CD4-positive, alpha-beta T cell treated with Interleukin-17A for 4 hours (primary cell): ENCODE measurements at regions not wholly inside any gene's neighbourhood (a gene's known extent, or its start where the extent isn't known, plus 50 kb on each side); places are given as distances from the start of the nearest gene placed in this dataset.
"Not testable (repeated sequence)": the region's sequence is repeated elsewhere in the genome, so short reads cannot be mapped to it uniquely, and the experiment has no call there.

ENCODE experiments used
- DNase-seq: peaks from one replicate; pipeline ENCODE4 v3.0.0-alpha.2; 2020; ENCODE audit warnings: mixed read lengths

DNA sequence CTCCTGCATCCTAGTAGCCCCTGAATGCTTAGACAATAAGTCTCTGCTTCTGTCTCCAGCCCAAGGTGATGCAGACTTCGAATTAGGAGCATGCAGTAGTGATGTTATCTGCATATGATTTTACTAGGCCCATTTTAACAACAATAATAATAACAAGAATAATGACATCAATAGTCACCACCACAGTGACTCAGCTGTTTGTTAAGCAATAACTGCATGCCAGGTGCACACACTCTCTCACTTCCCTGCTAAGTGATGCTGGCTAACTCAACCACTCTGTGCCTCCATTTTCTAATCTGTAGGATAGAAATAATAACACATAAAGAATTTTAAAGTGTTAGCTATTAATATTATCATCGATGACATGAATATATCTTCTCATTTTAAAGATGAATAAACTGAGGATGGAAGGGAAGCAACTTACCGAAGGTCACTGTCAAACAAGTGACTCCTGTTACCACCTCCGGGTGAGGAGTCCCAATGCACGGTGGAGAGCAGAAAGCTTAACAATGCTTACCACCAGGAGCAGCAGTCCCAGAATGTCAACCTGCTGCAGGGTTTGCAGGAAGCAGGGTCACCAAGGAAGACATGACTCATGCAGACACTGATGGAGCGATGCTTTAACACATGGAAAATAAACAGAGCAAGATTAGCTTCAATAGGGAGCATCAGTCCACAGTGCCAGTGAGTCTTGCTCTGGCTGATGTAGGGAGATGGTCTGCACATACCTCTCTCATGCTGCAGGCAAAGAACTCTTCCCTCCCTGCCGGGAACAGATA lies 290.2 kb downstream of the SPATA17 start:
- DNase-seq, result no peak

DNA sequence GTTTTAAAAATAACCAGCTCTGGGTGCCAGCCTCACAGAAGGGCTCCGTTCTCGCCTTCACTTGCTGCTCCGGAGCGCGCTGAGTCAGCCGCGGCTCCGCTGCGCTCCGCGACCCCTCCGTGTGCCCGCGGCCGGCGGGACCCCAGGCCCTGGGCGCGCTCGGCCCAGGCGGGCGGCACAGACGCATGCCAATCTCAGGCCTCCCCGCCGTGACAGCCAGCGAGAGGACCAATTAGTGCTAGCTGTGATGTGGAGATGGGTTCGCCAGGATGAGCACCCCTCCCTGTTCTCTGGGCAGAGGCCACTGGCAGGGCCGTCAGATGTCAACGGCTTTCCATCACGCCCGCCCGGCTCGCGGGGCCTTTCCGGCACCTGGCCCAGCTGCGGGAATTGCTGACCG lies 293.8 kb downstream of the SPATA17 start:
- DNase-seq, result no peak

GRCh38 chr1:217929213-217929885 lies 298.2 kb downstream of the SPATA17 start:
- DNase-seq, result no peak

DNA sequence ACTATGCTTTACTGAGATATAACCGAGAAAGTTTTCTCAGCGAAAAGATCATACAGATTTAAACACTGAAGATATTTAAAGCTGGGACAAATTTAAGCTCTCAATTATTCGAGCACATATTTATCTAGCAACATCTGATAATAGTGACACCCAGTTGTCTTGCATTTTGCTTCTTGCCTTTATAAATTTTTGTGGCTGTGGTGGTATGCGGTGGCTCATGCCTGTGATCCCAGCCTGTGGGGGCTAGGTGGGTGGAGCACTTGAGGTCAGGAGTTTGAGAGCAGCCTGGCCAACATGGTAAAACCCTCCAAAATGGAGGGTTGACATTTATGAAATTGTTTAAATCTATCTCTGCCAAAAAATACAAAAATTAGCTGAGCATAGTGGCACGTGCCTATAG lies 312.2 kb downstream of the SPATA17 start:
- DNase-seq, result no peak

- no peak for DNase-seq
Observed at GRCh38 chr1:217944550-217944949, 313.4 kb downstream of the SPATA17 start.

DNA sequence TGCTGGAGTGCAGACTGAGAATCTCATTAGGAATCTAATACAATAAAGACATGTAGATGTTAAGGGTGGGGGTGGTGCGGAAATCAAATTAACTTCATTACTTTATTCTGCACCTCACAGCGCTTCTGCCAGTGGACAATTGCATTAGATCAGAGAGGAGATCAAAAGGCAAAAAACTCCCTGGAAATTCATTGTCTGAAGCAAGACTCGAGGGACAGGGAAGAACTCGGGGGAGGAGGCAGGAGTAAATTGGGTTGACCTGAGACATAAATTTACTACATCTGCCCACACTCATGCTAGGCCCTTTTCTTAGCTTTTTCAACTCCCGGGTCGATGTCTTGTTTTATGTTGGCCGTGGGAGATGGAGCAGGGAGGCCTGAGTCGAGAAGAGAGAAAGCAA lies 315.4 kb downstream of the SPATA17 start:
- DNase-seq, result no peak

DNA sequence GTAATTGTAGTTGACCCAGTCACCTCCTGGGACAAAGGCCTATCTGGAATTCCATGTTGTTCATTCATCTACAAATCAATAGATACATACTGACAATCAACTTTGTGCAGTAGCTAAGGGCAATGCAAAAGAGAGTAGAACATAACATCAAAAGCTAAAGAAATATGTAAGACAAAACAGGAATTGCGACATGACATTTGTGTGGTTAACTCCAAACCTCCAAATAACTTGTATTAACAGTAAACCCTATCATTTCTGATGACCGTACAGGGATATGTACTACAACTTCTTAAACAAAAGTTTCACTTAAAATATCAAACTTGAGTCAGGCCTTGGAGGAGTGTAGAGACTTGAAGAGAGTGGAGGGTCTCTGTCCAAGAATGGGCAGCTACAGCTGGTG lies 317.6 kb downstream of the SPATA17 start:
- no peak for DNase-seq

- DNase-seq, result no peak
Observed at GRCh38 chr1:217953330-217953729, 322.2 kb downstream of the SPATA17 start.

GRCh38 chr1:217953922-217954321 lies 322.8 kb downstream of the SPATA17 start:
- DNase-seq, result no peak

- DNase-seq, result no peak
Observed at GRCh38 chr1:217955723-217956122, 324.6 kb downstream of the SPATA17 start.

DNA sequence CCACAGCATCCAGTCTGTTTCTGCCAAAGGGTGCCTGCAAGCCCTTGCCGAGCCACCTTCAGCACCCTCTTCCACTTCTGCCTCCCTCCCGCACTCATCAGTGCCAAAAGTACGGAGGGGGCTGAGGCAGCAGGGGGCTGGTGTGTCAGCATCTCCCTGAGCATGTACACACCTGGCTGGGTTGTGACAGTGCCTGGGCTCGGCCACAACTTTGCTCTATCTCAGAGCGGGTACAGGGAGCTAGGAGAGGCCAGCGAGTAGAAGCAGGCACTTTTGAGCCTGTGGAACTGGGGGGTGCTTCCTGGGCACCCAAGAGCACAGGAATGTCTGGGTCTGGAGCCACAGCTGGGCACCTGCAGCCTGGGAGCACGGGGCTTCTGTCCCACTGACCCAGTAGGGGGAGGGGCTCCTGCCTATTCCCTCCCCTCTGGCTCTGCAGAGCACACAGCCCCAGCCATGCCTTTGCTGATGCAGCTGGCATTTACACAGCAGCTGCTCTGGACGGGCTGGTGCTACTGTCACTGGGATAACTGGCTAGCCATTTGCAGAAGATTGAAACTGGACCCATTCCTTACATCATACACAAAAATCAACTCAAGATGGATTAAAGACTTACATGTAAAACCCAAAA lies 319.8 kb upstream of the RRP15 start:
- DNase-seq, result no peak

DNA sequence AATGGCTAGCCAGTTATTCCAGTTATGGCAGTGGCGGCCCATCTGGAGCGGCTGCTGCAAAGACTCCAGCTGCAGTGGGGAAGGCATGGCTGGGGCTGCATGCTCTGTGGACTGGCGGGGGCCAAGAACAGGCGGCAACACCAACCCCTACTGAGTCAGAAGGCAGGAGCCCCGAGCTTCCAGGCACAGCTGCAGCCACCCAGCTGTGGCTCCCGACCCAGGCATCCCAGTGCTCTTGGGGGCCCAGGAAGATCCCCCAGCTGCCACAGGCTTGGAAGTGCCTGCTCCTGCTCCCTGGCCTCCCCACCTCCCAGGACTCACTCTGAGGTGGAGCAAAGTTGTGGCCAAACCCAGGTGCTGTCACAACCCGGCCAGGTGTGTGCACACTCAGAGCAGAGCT lies 317.0 kb upstream of the RRP15 start:
- no peak for DNase-seq

DNA sequence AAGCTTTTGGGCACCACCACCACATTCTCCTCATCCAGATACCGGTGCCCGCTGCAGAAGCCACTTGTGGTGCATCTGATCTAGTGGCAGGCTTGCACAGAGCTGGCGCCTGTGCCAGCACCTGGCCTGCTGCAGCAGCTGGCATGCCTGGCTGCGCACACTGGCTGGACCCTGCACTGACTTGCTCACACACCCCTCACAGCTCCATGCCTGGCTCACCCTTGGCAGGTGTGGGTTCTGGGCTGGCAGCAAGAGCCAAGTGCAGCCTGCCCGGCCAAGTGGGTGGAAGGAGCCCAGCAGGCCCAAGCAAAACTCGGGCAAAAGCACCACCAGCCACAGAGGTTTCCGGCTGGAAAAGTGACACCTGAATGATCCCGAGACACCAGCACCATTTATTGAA lies 315.7 kb upstream of the RRP15 start:
- no peak for DNase-seq

DNA sequence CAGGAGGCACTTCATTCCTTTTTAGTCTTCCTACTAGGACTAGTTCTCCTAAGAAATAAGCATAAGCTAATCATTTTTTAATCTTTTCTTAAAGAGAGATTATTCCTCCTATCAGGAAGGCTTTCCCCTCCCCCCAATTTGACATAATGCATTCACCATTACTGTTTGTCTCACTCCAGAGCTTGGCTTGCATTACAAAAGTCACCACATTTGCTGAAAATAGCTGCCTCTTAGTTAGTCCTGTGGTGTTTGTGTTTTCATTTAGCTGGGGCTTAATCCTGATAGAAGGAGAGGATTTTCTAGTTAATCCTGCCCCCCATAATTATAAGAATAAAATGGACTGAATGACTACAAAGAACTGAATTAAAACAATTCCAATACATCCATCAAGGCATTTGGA lies 307.1 kb upstream of the RRP15 start:
- no peak for DNase-seq

- no peak for DNase-seq
Observed at GRCh38 chr1:217981430-217981829, 303.7 kb upstream of the RRP15 start.

GRCh38 chr1:217982331-217983050 lies 302.6 kb upstream of the RRP15 start:
- no peak for DNase-seq

- no peak for DNase-seq
Observed at GRCh38 chr1:217983051-217983375, 302.1 kb upstream of the RRP15 start.

DNA sequence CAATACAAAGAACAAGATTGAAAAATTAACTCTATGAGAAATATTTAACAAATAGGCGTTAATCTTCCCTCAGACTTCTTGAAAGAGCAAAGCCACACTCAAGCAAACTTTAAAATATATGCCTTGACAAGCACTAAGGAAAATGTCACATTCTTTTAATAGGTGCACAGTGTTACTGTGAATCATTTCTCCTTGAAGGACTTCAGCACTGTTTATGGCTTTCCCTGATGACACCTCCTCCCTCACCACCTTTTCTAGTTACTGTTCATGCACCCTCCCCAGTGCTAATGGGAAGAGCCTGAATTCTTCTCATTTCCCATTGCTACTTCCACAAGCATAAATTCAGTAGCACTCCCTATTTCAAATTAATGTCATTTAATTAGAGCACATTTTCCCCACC lies 299.5 kb upstream of the RRP15 start:
- no peak for DNase-seq

DNA sequence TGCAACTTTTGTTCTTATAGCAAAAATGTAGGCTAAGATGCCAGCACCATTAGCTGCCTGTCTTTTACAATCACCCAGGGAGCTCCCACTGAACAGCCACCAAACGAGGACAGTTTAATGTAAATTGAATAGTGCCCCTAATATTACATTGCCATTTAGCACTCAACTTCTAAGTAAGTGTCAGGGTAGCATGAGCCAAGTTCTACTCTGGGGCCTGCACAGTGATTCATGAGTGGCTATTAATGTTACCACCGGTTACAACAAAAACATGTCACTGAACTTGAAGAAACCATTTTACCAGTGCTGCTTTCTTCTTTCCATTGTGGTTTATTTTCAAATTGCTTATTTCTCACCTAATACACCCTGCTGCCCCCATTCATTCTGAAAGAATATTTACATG lies 295.6 kb upstream of the RRP15 start:
- no peak for DNase-seq

- no peak for DNase-seq
Observed at GRCh38 chr1:217993439-217993838, 291.7 kb upstream of the RRP15 start.

DNA sequence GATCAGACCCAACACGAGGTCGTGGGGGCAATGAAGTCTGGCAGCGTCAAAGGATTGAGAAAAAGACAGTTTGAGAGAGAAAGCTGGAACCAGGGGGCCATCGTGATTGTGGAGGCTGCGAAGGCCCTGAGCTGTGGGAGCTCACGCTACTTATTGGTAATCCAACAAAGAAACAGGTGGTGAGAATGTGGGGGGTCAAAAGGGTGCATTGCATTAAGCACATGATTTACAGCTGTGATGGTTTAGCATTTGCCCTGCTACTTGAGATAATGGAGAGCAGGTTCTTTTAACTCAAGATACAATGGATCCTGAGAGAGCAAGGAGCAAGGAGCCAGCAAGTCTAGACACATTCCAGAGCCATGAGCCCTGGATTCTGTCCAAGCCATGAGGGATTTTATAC lies 276.8 kb upstream of the RRP15 start:
- not testable (repeated sequence) for DNase-seq

DNA sequence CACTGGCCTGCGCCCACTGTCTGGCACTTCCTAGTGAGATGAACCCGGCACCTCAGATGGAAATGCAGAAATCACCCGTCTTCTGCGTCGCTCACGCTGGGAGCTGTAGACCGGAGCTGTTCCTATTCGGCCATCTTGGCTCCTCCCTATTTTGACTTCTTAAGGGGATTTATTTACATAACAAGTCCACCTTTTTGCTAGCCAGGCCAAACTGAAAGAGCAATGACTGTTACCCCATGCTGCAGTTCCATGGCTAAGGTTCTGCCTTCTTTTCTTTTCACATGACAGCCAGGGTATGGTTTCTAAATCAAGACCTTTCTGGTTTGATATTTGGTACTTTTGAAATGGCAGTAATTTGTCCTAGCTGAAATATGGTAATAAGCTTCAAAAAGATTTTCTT lies 270.0 kb upstream of the RRP15 start:
- not testable (repeated sequence) for DNase-seq

DNA sequence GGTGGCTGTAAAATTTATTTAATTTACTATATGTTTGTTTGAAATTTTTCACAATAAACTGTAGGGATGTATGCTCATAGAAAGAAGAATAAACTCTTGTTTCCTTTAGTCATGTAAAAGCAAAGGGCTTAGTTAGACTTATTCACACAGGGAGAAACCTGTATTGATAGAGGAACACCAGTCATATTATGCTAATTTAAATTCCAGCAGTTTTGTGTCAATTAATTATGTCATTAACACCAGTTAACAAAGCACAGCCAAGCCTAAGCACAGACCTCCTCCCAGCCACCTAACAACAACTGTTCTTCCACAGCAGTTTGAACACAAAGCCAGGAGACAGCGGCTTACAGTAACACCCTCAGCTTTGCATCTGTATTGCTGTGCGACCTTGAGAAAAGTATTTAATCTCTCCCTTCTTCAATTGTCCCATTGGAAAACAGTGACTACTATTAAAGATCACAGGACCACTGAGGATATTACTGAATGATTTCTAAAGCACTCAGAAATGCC lies 260.8 kb upstream of the RRP15 start:
- no peak for DNase-seq
